GM21515 (cell line): ENCODE measurements at regions not wholly inside any gene's neighbourhood (a gene's known extent, or its start where the extent isn't known, plus 50 kb on each side); places are given as distances from the start of the nearest gene placed in this dataset.
A peak's percentile ranks its signal among the peaks of the same experiment; 100 is the strongest.

Experiments
- ATAC-seq: cut with Tn5 transposase; IDR thresholded peaks from one replicate; pipeline ENCODE4 v1.9.1; 2021; ENCODE audit not compliant: unreplicated experiment

- ATAC-seq, result no peak
Observed at GRCh38 chr2:226652983-226653765, 146.4 kb downstream of the IRS1 start.

DNA sequence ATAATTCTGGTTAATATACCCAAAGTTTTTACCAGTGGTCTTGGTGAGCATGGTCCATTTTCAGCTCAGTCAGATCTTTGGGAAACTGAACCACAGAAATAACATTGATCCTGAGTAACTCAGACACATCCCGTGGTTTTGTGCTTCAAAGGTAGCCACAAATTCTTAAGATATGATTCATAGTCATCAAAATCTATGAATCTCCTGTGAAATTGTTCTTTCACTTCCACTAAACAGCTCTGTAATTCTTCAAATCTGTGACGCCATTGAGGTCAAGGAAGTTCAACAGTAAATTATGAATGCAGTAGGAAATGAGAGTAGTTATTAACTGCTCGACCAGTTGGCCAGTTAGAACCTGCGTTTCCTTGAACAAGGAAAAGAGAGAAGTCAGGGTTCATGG lies 147.3 kb downstream of the IRS1 start:
- no peak for ATAC-seq

DNA sequence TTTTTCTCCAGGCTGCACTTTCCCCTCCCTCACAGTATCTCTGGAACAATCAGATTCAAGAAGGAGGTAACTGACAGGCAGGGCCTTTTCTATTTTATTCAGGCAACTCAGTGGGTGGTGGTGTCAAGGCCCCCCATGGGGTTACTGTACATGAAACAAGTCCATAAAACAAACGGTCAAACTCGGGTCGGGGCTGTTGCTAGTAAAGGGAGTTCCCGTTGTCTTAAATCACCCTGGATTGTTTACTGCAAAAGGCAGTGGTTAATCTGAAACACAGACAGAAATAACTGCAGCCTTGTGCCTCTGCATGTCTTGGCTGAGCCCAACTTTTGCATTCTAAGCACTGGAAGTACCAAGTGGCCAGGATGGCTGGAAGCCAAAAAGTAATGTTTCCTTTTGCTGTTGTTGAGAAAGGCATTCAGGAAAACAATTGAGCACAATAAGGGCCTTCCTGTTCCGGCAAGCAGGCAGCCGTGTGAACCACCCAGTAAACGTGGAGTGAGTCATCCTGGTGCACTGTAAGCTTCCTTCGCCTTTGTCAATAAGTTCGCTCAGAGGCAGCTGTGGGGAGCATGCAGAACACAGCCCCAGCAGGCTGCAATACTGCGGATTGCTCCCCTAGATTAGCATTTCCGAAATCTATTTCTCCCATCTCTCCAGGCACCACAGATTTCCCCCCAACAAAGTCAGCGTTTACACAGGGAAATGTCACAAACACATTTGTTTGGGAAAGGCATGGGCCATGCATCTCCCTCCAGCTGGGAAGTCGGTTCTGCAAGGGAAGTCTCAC lies 149.6 kb downstream of the IRS1 start:
- peak; percentile 70 for ATAC-seq

DNA sequence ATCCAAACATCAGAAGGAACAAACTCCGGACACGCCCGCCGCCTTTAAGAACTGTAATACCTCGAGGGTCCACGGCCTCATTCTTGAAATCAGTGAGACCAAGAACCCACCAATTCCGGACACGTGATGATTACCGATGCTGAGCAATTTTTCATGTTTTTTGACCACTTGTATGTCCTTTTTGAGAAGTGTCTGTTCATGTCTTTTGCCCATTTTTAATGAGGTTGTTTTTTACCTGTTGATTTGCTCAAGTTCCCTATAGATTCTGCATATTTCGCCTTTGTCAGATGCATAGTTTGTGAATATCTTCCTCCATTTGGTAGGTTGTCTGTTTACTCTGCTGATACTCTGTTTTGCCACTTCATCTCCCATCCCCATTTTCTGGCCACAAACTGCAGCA lies 150.4 kb downstream of the IRS1 start:
- ATAC-seq, result no peak

DNA sequence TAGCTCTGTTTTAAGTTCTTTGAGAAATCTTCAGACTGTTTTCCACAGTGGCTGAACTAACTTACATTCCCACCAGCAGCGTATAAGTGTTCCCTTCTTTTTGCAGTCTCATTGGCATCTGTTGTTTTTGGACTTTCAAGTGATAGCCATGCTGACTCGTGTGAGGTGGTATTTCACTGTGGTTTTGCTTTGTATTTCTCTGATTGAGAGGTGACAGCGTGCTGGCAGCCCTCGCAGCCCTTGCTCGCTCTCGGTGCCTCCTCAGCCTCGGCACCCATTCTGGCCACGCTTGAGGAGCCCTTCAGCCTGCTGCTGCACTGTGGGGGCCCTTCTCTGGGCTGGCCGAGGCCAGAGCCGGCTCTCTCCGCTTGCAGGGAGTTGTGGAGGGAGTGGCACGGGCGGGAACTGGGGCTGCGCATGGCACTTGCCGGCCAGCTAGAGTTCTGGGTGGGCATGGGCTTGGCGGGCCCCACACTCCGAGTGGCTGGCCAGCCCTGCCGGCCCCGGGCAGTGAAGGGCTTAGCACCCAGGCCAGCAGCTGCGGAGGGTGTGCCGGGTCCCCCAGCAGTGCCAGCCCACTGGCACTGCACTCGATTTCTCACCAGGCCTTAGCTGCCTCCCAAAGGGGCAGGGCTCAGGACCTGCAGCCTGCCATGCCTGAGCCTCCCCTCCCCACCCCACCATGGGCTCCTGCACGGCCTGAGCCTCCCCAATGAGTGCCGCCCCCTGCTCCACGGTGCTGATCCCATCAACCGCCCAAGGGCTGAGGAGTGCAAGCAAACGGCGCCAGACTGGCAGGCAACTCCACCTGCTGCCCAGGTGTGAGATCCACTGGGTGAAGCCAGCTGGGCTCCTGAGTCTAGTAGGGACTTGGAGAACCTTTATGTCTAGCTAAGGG lies 151.8 kb downstream of the IRS1 start:
- ATAC-seq, result no peak

GRCh38 chr2:226644399-226644865 lies 155.2 kb downstream of the IRS1 start:
- ATAC-seq, result no peak

- ATAC-seq, result no peak
Observed at GRCh38 chr2:226643946-226644282, 155.7 kb downstream of the IRS1 start.

- no peak for ATAC-seq
Observed at GRCh38 chr2:226643030-226643945, 156.3 kb downstream of the IRS1 start.

DNA sequence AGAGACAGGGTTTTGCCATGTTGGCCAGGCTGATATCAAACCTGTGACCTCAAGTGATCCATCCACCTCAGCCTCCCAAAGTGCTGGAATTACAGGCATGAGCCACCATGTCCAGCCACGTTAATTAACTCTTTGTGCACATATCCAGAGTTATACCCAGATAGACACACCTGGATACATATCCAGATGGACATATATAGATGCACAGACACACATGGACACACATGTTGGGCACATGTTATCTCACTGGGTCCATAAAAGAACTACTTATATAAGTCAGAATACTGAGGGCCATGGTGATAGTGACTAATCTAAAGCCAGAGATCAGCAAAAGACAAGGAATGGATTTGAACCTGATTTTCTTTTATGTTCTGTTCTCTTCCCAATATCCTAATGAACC lies 158.6 kb downstream of the IRS1 start:
- no peak for ATAC-seq

DNA sequence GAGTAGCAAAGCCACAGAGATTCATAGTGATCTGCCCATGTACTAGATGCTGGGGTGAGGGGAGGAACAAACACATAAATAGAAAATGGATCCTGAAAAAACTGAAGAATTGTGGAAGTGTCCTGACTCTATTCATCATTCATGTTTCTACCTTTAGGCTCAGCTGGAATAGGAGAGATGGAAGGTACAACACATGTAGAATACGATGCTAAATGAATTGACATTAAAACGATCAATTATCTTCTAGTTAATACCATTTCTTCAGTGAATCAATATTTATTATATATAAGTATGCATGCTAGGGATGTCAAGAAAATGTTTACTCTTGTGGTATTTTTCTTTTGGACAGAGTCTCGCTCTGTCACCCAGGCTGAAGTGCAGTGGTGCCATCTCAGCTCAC lies 159.1 kb downstream of the IRS1 start:
- no peak for ATAC-seq

GRCh38 chr2:226639550-226639949 lies 160.1 kb downstream of the IRS1 start:
- ATAC-seq, result no peak

DNA sequence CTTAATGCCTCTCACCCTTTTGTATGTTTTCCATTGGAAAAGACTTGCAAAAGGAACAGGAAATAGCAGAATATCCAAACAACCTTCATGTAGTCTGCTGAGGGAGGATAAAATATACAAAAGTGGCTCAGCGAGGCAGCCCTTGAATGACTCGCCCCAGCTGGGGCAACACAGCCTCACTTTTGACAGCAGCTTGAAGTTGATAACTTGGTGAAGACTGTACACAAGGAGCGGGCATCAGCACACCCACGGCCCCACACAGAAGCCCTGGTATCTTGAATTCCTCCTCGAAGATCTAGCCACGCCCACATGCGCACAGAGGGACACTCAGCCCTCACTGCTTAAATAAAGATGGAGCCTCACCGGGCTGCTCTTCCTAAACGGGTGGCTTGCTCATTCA lies 161.0 kb downstream of the IRS1 start:
- ATAC-seq, result no peak

GRCh38 chr2:226637383-226637782 lies 162.2 kb downstream of the IRS1 start:
- no peak for ATAC-seq

GRCh38 chr2:226636586-226636985 lies 163.0 kb downstream of the IRS1 start:
- no peak for ATAC-seq

DNA sequence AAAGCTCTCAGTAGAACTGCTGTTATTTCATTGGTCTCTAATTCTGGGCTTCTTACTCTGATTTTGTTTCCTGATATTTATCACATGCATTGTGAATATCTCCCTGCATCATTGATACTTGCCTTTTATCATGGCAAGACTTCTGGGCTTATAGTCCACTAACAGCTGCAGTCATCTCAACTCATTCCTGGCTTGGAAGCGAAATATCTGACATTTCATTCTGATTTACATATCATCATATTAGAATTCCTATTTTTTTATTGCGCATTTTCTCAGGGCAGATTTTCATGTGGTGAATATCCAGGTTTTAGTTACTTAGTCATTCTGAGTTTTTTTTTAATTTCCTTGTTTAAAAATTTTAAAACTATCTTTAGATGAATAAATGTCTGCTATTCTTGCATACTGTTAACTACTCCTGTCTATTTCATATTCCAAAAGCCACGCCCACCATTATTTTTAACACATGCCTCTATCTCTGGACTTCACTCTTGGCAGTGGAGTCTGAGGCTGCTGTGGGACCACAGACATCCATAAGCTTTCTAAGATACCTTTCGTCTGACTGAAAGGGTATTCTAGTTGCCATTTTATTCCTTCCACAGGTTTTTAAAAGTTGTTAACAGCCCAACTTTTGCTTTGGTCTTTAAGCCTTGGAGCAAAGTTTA lies 164.5 kb downstream of the IRS1 start:
- no peak for ATAC-seq

- no peak for ATAC-seq
Observed at GRCh38 chr2:226631671-226632070, 167.9 kb downstream of the IRS1 start.

GRCh38 chr2:226631187-226631586 lies 168.4 kb downstream of the IRS1 start:
- ATAC-seq, result no peak

DNA sequence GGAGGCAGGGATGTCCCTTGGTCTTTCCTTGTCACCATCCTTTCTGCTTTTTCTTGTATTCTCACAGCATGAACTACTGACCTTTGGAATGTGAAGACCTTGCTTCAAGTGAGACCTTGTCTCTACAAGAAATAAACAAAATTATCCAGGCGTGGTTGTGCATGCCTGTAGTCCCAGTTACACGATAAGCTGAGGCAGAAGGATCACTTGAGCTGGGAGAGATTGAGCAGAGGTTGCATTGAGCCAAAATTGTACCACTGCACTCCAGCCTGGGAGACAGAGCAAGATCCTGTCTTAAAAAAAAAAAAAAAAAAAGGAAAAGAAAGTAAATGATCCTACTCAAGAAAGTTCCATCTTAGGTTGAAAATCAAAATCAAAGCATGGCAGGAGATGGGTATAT lies 173.7 kb downstream of the IRS1 start:
- ATAC-seq, result no peak

GRCh38 chr2:226623587-226624368 lies 175.8 kb downstream of the IRS1 start:
- no peak for ATAC-seq
